Mesenteric fat pad (tissue), 1 donor: ENCODE measurements at regions not wholly inside any gene's neighbourhood (a gene's known extent, or its start where the extent isn't known, plus 50 kb on each side); places are given as distances from the start of the nearest gene placed in this dataset.
"Not testable (repeated sequence)": the region's sequence is repeated elsewhere in the genome, so short reads cannot be mapped to it uniquely, and the experiment has no call there.

ENCODE experiments used
- DNase-seq: peaks from one replicate; pipeline ENCODE4 v3.0.0-alpha.2; 2020; ENCODE audit warnings: low spot score
- donor health status: DM: yes; HTN: yes; CAD: no.

- DNase-seq, result not testable (repeated sequence)
Measured at GRCh38 chr6:28621268-28621667, 95.6 kb downstream of the GPX5 start.

- DNase-seq, result not testable (repeated sequence)
Measured at GRCh38 chr6:28623242-28623641, 97.6 kb downstream of the GPX5 start.

- DNase-seq, result not testable (repeated sequence)
Measured at GRCh38 chr6:28626386-28626785, 100.7 kb downstream of the GPX5 start.

- no peak for DNase-seq
Measured at GRCh38 chr6:28632326-28632851, 106.7 kb downstream of the GPX5 start.

- no peak for DNase-seq
Measured at GRCh38 chr6:28633445-28634215, 107.9 kb downstream of the GPX5 start.

- no peak for DNase-seq
Measured at GRCh38 chr6:28634411-28634760, 108.7 kb downstream of the GPX5 start.

- no peak for DNase-seq
Measured at GRCh38 chr6:28634761-28635546, 109.3 kb downstream of the GPX5 start.

GRCh38 chr6:28635547-28636158 lies 110.0 kb downstream of the GPX5 start:
- DNase-seq, result no peak

GRCh38 chr6:28638787-28639430 lies 113.2 kb downstream of the GPX5 start:
- no peak for DNase-seq

- not testable (repeated sequence) for DNase-seq
Measured at GRCh38 chr6:28639445-28640290, 114.0 kb downstream of the GPX5 start.

GRCh38 chr6:28643017-28643740 lies 117.5 kb downstream of the GPX5 start:
- no peak for DNase-seq

- no peak for DNase-seq
Measured at GRCh38 chr6:28646650-28647049, 121.0 kb downstream of the GPX5 start.

- DNase-seq, result no peak
Measured at GRCh38 chr6:28648035-28648877, 122.6 kb downstream of the GPX5 start.

- no peak for DNase-seq
Measured at GRCh38 chr6:28648878-28649375, 123.2 kb downstream of the GPX5 start.

GRCh38 chr6:28651161-28651560 lies 125.5 kb downstream of the GPX5 start:
- no peak for DNase-seq

GRCh38 chr6:28653876-28654275 lies 128.2 kb downstream of the GPX5 start:
- DNase-seq, result no peak

GRCh38 chr6:28655164-28655563 lies 129.5 kb downstream of the GPX5 start:
- DNase-seq, result no peak

GRCh38 chr6:28656715-28657114 lies 131.0 kb downstream of the GPX5 start:
- no peak for DNase-seq

- DNase-seq, result no peak
Measured at GRCh38 chr6:28657381-28657768, 131.7 kb downstream of the GPX5 start.
